GM21360 (cell line): ENCODE measurements at regions not wholly inside any gene's neighbourhood (a gene's known extent, or its start where the extent isn't known, plus 50 kb on each side); places are given as distances from the start of the nearest gene placed in this dataset.
"Not testable (repeated sequence)": the region's sequence is repeated elsewhere in the genome, so short reads cannot be mapped to it uniquely, and the experiment has no call there.

ENCODE experiments used
- ATAC-seq: cut with Tn5 transposase; IDR thresholded peaks from one replicate; pipeline ENCODE4 v1.9.1; 2021; ENCODE audit warnings: mild to moderate bottlenecking, moderate library complexity; ENCODE audit not compliant: unreplicated experiment

DNA sequence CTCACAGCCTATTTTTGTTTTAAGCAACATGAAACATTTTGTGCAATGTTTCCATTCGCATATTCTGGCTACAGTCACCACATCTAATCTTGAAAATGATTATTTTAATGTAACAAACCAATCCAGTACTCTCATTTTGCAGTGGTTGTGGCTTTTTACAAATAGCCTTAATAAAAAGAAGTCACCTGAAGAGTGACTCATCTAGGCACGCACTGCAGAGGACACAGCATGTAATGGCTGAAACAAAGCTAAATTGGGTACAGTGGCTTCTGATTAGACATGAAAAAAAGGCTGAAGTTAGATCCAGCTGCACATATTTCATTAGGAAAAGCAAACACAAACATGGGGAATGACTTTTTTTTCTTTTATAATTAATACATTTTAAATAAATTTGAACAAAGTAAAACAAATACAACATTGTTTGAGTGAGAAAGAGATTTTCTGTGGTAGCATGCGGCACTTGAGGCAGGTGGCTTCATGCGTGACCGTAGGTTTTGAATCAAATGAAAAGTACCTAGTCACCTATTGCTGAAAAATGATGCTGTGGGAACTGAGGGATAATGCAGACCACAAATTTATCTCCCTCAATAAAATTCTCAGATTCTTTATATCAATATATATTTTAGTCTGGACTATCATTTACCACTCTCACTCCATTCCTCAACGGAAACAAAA, 240.8 kb upstream of the DDX53 start:
- ATAC-seq = no peak

DNA sequence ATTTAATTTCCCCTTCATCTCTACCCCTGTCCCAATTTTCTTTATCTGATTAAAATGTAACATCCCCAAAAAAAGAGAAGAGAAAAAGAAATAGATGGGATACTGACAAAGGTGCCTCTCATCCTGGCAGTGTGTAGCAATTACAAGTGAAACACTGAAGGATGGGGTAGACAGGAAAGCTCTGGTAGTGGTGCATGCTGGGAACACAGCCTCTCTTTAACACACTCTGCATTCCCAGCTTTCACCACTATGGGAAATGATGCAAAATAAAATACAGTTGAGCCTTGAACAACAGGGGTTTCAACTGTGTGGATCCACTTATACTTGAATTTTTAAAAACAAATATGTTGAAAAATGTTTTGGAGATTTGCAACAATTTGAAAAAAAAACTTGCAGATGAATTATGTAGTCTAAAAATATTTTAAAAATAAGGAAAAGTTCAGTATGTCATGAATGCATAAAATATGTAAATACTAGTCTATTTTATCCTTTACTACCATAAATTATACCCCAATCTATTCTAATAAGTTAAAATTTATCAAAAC, 239.2 kb upstream of the DDX53 start:
- no peak for ATAC-seq

DNA sequence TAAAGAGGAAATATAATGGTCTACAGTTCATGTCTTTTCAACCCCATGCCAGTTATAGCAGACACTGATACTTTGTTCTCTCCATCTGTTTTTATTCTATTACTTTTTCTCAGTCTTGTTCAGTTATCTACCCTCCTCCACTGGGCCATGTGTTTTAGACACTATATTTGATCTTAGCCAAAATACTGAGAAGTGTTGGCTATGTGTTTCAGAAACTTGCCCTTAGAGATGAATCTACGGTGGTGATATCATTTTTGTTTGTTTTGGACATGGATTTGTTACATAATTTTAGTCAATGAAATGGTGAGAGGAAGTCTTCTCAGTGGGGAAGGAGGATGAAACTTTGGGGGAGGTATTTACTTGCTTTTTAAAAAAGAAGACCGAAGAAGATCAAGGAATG, 211.5 kb upstream of the DDX53 start:
- ATAC-seq = no peak

DNA sequence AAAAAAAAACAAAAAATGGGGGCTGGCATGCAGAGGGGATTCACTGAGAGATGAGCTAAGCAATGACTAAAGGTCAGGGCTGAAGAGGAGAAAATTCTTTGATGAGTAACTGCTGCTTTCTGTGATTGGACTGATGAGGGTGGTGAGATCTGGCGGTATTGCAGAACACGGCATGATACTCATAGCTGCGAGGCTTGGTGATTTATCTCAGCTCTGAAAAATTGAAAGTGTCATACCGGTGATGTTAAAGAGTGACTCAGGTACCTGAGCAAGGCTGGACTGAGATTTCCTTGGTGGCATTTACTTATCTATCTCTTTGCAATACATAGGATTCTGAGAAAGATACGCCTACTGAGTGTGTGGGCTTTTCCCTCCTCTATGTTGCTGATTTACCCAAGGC, 204.1 kb upstream of the DDX53 start:
- no peak for ATAC-seq

DNA sequence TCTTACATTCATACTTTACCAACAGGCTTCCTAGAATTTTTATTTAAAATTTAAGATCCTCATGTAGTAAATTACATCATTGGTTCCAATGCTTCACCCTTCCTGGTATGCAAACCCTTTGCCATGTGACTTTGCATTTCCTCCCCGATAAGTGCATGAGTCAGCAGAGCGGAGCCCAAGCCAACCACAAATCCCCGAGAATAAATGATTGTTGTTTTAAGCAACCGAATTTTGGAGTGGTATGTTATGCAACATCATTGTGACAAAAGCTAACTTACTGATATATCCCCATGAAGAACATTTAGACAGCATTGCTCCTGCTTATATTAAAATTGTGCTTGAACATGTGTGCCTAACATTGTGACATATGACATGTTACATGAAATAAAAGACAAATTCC, 199.4 kb upstream of the DDX53 start:
- no peak for ATAC-seq

DNA sequence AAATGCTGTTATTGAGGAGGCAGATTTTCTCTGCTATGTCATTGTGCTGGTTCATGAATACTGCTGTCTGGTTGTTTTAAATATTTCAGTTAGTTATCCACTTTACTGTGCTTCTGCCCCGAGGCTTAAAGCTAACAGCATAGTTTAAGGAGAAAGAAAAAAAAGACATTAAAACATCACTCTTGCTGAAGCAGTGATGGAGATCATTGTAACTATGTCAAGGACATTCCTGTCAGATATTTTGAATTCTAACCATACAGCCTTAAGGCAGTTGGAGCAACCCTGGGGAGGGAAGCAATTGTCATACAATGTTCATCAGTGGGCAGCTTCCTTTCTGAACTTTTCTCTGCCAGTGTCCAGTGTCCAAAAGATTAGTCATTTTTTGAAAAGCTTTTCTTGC, 199.0 kb upstream of the DDX53 start:
- ATAC-seq = no peak

DNA sequence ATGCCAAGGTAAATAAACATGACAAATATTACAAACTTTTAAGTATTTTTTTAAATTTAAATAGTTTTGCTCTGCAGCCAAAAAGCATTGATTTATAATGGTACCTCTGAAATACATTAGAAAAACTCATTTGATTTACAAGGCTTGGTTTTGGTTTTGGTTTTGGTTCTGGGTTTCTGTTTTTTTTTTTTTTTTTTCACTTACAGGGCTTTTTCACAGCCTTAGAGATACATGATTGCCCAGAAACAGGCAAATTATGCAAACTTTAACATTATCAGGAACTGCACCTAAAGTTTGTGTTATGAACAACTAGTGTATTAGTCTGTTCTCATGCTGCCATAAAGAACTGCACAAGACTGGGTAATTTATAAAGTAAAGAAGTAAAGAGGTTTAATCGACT, 196.4 kb upstream of the DDX53 start:
- ATAC-seq = no peak

DNA sequence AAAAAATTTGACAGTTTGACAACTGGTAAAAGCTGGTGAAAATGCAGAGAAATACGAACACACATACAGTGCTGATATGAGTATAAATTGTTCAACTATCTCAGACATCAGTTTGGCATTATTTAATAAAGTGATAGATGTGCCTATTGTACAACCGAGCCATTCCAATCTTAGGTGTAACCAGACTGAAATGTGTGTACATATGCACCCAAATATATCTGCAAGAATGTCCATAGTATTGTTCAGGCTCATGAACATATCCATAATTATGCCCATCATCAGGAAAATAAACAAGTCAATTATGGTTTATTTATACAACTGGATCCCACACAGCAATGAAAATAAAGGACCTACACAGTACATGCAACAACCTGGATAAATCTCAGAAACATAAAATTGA, 188.9 kb upstream of the DDX53 start:
- no peak for ATAC-seq

DNA sequence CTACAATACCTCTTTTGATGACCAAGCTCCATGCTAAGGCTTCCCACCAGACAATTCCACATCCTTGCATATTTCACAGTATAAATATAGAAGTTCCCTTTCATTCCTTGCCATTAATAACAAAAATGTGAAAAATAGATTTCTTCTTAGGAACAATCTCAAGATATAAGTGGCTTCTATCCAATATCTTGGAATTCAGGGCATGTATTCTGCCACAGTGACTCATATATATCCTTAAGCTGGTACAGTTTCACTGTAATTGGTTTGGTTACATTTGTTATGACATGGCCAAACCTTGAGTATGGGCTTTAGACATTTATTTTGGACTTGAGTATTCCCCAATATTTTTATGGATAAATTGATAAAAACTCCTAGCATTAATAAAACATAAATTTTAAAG, 181.7 kb upstream of the DDX53 start:
- no peak for ATAC-seq

DNA sequence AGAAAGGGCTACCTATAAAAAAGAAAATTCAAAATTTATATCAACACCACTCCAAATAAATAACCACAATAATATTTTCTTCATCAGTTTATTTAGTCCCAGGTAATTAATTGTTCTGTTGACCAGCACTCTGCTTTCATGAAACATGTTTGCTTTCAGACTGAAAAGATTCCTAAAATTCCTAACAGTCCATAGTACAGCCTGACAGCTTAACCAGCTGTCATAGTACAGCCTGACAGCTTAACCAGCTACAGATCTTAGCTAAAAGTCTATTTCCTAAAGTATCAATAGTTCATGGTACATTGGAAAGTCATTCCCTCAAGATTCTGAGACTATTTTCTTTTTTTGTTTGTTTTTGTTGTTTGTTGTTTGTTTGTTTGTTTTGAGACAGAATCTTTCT, 144.1 kb upstream of the DDX53 start:
- no peak for ATAC-seq

DNA sequence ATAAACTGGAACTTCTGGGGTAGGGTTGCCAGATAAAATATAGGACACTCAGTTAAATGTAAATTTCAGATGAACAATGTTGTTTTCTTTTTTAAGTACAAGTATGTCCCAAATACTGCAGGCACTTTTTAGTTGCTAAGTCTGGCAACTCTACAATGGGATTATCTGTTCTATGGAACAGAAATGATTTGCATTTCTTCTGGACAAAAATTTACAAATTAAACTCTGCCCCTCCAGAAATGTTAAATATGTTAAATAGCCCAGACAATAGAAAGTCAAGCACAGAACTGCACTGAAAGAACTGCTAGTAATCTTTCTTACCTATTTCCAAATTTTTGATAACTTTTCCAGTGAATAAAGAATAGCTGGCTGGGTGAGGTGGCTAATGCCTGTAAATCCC, 140.1 kb upstream of the DDX53 start:
- ATAC-seq = no peak

DNA sequence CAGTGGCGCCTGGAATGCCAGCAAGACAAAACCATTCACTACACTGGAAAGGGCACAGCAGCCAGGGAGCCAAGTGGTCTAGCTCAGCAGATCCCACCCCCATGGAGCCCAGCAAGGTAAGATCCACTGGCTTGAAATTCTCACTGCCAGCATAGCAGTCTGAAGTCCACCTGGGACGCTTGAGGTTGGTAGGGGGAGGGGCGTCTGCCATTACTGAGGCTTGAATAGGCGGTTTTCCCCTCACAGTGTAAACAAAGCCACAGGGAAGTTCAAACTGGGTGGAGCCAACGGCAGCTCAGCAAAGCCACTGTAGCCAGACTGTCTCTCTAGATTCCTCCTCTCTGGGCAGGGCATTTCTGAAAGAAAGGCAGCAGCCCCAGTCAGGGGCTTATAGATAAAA, 133.0 kb upstream of the DDX53 start:
- ATAC-seq = not testable (repeated sequence)

DNA sequence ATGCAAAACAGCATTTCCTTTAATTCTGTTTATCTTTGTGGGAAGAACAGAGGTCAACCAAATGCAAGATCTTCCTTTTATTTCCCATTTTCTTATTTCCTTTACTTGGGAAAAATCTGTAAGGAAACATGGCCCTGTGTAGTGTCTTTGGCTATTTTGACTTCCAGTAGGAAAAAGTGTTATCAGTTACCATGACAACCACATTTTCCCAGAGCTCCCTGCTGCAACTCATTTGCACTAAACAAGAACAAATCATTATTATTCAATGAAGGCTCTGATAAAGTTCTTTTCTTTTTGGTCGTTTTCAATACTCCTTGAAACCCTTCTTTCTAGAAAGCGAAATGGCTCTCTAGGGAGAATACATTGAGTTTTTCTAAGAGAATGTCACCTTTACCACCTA, 117.2 kb upstream of the DDX53 start:
- no peak for ATAC-seq

DNA sequence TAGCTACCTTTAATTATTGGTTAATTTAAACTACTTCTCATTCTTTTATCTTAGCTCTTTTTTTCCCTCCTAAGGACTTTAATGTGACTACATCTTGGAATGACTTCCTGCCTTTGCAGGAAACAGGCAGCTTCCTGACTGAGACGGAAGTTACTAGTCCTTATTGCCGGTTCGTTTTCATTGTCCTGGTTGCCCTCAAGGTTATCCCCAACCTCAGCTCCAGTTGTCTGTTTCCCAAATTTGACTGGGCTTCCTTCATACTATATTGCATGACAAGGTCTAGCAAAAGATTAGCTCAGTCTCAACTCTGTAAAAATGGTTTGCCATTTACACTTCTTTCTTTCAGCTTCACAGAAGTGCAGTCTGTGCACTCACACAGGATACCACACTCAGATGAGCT, 109.9 kb upstream of the DDX53 start:
- no peak for ATAC-seq

DNA sequence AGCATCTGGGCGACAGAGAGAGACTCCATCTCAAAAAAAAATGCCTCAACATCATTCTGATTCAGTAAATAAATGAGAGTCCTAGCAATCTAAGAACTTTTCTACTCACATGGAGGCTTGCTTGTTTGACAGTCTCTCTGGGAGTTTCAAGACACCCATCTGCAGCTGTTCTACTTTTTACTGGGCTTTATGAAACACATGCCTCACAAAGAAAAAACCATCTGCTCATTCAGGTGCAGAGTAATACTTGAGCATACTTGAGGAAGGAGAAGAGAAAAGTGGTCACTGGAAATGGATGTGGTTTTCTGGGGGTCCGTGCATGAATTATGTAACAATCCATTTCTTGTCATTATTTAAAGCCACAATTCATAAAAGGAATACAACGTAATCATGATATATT, 87.1 kb upstream of the DDX53 start:
- ATAC-seq = no peak

DNA sequence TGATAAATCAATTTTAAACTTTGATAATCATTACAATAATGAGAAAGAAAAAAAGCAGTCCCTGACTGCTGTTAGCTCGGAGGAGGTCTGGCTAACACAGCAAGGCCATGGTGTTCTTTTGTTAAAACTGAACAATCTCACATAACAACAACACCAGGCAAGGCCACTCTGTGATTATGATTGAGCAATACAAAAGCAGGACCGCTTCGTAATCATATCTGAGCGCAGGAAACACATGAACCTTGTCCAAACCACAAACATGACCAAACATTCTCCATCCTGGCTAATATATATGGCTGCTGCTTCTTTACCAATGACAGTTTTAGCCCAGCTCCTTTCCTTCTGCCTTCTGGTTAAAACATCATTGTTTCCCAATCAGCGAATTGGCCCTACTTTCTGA, 76.8 kb upstream of the DDX53 start:
- ATAC-seq = no peak

DNA sequence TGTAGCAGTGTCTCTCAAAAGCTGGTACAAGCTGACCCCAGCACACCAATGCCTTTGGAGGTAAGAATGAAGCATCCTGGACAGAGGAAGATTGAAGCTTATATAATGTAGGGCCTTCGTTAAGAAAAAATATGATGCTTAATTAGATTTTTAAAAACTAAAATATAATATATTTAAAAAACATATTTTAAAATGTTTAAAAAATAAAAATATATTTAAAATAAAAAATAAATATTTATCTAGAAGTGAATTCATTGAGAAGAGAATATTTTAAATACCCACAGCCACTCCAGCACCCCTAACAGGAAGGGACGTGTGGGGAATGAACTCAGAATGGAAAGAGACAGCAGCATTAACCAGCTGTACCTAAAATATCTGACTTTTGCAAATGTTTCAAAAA, 65.1 kb upstream of the DDX53 start:
- ATAC-seq = no peak

DNA sequence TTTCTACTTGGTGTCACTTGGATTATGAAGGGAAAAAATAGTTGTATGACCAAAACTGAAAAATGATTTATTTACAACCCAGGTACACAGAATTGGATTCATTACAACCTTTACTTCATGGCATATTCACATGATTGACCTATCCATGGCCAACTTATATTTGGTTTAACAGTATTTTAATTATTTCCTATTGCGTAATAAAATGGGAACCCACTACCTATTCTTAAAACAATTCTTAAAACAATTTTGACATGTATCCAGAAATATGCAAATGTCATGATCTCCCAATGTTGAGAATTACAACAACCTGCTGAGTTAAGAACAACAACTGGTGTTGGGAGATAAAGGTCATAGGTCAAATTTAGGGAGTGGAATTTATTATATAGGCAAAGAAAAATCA, 54.8 kb upstream of the DDX53 start:
- no peak for ATAC-seq
